Uterus (tissue), 2 donors: ENCODE measurements at regions not wholly inside any gene's neighbourhood (a gene's known extent, or its start where the extent isn't known, plus 50 kb on each side); places are given as distances from the start of the nearest gene placed in this dataset.

ENCODE experiments used
- POLR2A ChIP-seq, 2 donors: fragments of 450-650 bp; IDR thresholded peaks; one replicate each; pipeline ENCODE4 v1.6.1; 2016; ENCODE audit warnings: antibody characterized with exemption in 2 of 2, mild to moderate bottlenecking in 1 of 2, moderate library complexity in 1 of 2
- TF ChIP-seq, protein P1 (sequence below), 4 experiments: fragments of 200-600 bp in 2 of 4; fragments of 450-650 bp in 2 of 4; sonication (generic) in 2 of 4; IDR thresholded peaks; one replicate each; pipeline ENCODE4 v1.5.1; 2016 to 2019; ENCODE audit warnings: antibody characterized with exemption in 4 of 4, mild to moderate bottlenecking in 2 of 4, moderate library complexity in 1 of 4

DNA sequence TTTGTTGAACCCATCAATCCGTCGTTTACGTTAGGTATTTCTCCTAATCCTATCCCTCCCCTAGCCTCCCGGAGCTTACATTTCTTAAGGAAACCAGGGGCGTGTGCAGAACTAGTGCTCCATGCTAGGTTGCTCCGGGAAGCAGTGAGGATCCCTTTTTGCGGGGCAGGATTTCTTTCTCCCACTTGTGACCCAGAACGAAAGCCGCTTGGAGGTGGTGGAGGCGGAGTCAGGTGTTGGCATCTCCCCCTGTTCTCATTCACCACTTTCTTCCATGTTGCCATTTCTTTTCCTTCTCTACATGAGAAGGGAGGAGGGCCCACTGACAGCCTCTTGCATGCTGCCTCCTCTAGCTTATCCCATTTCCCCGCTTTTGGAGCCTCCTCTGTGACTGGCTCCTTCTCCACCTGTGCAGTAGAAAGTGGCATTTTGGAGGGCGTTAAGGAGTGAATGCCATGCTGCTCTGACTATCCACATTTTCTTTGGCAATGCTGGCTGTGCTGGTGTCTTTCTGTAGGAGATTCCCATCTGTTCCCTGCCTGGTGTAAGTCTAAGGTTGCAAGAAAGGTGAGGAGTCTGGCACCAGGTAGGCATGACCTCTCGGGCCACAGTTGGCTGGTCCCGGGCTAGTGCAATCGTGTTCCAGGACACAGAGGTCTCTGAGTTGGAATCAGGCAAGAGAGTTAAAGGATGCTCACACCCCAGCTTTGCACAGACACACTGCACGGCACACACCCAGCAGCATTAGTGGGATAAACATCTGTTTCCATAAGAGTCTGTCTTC lies 89.5 kb downstream of the ACKR3 start:
- TF ChIP-seq, protein P1, sequence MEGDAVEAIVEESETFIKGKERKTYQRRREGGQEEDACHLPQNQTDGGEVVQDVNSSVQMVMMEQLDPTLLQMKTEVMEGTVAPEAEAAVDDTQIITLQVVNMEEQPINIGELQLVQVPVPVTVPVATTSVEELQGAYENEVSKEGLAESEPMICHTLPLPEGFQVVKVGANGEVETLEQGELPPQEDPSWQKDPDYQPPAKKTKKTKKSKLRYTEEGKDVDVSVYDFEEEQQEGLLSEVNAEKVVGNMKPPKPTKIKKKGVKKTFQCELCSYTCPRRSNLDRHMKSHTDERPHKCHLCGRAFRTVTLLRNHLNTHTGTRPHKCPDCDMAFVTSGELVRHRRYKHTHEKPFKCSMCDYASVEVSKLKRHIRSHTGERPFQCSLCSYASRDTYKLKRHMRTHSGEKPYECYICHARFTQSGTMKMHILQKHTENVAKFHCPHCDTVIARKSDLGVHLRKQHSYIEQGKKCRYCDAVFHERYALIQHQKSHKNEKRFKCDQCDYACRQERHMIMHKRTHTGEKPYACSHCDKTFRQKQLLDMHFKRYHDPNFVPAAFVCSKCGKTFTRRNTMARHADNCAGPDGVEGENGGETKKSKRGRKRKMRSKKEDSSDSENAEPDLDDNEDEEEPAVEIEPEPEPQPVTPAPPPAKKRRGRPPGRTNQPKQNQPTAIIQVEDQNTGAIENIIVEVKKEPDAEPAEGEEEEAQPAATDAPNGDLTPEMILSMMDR (IDR thresholded peaks at IDR 0.05), result no peak
- no peak for TF ChIP-seq POLR2A (IDR thresholded peaks at IDR 0.05)
